DND-41 (cell line): ENCODE measurements at regions not wholly inside any gene's neighbourhood (a gene's known extent, or its start where the extent isn't known, plus 50 kb on each side); places are given as distances from the start of the nearest gene placed in this dataset.
A peak's percentile ranks its signal among the peaks of the same experiment; 100 is the strongest.

Experiments used
- ATAC-seq: fragments of 200-7000 bp; cut with Tn5 transposase; 3 replicates; pipeline ENCODE4 v1.9.1; 2021; ENCODE audit warnings: low read depth; ENCODE audit not compliant: insufficient read depth
- DNase-seq: peaks from one replicate; pipeline ENCODE4 v3.0.0-alpha.2; 2020
- H2AFZ ChIP-seq: 2 replicates; pipeline ENCODE4 v1.6.0; 2012; ENCODE audit warnings: low read depth, low read length
- H3K27ac ChIP-seq: 2 replicates; pipeline ENCODE4 v1.5.1; 2012; ENCODE audit warnings: low read length, inconsistent platforms
- H3K27me3 ChIP-seq: fragments of 200-600 bp; sonication (generic); 2 replicates; pipeline ENCODE4 v1.6.0; 2012; ENCODE audit warnings: low read length, mild to moderate bottlenecking, inconsistent platforms; ENCODE audit not compliant: insufficient read depth, poor library complexity
- H3K36me3 ChIP-seq: 2 replicates; pipeline ENCODE4 v1.5.1; 2012; ENCODE audit warnings: low read length, inconsistent platforms; ENCODE audit not compliant: insufficient read depth
- H3K4me1 ChIP-seq: 2 replicates; pipeline ENCODE4 v1.5.1; 2012; ENCODE audit warnings: mild to moderate bottlenecking, low read length; ENCODE audit not compliant: insufficient read depth
- H3K4me2 ChIP-seq: 2 replicates; pipeline ENCODE4 v1.6.0; 2012; ENCODE audit warnings: mild to moderate bottlenecking, moderate library complexity, low read length, inconsistent platforms; ENCODE audit not compliant: insufficient read depth
- H3K4me3 ChIP-seq, 2 experiments: fragments of 200-600 bp in 1 of 2; shearing (Covaris generic) in 1 of 2; 2 replicates each; pipeline ENCODE4 v1.5.1; 2012 to 2016; ENCODE audit warnings: inconsistent platforms in 2 of 2, low read length in 2 of 2, mild to moderate bottlenecking in 2 of 2, low read depth in 1 of 2, moderate library complexity in 1 of 2
- H3K79me2 ChIP-seq: 2 replicates; pipeline ENCODE4 v1.6.0; 2012; ENCODE audit warnings: low read length, inconsistent platforms; ENCODE audit not compliant: insufficient read depth
- H3K9ac ChIP-seq: 2 replicates; pipeline ENCODE4 v1.6.0; 2012; ENCODE audit warnings: low read depth, mild to moderate bottlenecking, inconsistent platforms, low read length, moderate library complexity
- H3K9me3 ChIP-seq: 2 replicates; pipeline ENCODE4 v1.5.1; 2012; ENCODE audit warnings: low read length, moderate library complexity, mild to moderate bottlenecking, inconsistent platforms; ENCODE audit not compliant: insufficient read depth, severe bottlenecking
- H4K20me1 ChIP-seq: 2 replicates; pipeline ENCODE4 v1.6.0; 2012; ENCODE audit warnings: low read length; ENCODE audit not compliant: insufficient read depth
- EZH2 ChIP-seq: IDR thresholded peaks from 3 replicates; pipeline ENCODE4 v1.6.1; 2012; ENCODE audit warnings: borderline replicate concordance, low read depth, mild to moderate bottlenecking, moderate library complexity, low read length, inconsistent platforms; ENCODE audit not compliant: severe bottlenecking
- TF ChIP-seq, protein P1 (sequence below): IDR thresholded peaks from 2 replicates; pipeline ENCODE4 v1.5.1; 2012; ENCODE audit warnings: borderline replicate concordance, low read length, moderate library complexity, mild to moderate bottlenecking; ENCODE audit not compliant: poor library complexity, severe bottlenecking; ENCODE audit errors: extremely low read depth

DNA sequence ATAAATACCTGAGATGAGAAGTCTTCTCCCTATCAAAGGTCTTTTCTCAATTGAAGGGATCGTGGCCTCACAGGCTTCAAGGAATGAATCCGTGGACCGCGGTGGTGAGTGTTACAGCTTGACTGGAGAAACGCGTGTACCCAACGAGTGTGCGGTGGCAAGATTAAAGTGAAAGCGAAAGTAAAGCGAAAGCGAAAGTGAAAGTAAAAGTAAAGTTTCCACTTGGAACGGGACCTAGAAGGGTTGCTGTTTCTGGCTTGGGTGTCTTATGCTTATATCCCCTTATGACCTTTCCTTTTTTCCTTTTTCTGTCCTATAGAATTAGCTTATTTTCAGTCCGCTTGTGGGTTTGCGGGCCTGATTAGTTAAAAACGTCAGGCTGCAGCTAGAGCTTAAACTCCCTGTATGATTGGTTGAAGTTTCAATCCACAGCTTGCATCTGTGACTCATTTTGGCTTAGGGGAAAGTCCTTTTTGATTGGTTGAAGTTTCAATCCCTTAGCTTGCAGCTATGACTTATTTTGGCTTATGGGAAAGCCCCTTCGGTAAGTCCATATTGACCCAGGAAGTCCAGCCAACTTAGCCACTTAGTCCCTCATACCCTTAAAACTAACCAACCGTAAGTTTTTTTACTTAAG, 924.3 kb upstream of the CDH10 start:
- H3K79me2 ChIP-seq, result no peaks in the 10 kb centered on the region
- no peaks in the 10 kb centered on the region for H4K20me1 ChIP-seq
- DNase-seq (peak; percentile 53), ATAC-seq (peak; percentile 90)
- no peaks in the 10 kb centered on the region for H3K27me3 ChIP-seq
- 0 out of 2 replicates have a peak overlapping the region, but pooled peaks have one; percentile 1 for H3K27ac ChIP-seq
- peak overlapping the region; percentile 53 for H2AFZ ChIP-seq
- TF ChIP-seq EZH2, result no peak
- TF ChIP-seq, protein P1, sequence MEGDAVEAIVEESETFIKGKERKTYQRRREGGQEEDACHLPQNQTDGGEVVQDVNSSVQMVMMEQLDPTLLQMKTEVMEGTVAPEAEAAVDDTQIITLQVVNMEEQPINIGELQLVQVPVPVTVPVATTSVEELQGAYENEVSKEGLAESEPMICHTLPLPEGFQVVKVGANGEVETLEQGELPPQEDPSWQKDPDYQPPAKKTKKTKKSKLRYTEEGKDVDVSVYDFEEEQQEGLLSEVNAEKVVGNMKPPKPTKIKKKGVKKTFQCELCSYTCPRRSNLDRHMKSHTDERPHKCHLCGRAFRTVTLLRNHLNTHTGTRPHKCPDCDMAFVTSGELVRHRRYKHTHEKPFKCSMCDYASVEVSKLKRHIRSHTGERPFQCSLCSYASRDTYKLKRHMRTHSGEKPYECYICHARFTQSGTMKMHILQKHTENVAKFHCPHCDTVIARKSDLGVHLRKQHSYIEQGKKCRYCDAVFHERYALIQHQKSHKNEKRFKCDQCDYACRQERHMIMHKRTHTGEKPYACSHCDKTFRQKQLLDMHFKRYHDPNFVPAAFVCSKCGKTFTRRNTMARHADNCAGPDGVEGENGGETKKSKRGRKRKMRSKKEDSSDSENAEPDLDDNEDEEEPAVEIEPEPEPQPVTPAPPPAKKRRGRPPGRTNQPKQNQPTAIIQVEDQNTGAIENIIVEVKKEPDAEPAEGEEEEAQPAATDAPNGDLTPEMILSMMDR, result no peak
- H3K4me2 ChIP-seq, result peak overlapping the region; percentile 26; the same call in 1 of the 2 replicates
- H3K4me1 ChIP-seq, result peaks cover 7% of the 10 kb centered on the region; the same call in 1 of the 2 replicates
- H3K36me3 ChIP-seq, result no peaks in the 10 kb centered on the region
- no peaks in the 10 kb centered on the region for H3K9me3 ChIP-seq
- H3K4me3 ChIP-seq, result peak overlapping the region in 1 of 2 experiments; percentile 13; a peak in 1 of 4 replicates
- H3K9ac ChIP-seq, result no peak overlapping the region

DNA sequence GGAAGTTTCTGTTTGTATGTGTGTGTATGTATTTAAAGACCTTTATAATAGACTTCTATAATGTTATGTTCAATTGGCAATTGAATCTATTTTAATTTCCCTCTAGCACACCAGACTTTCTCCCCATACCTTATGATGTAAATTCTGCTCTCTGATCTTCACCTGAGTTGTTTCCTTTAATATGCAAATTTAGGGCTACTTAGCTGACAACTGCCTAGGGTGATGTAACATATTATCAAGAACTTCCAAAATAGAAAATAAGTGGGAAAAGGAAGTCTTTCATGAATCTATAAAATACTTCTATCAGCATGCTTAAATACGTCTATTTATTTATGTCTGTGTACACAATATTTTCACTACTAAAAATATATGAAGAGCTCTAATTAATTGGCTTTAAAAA, 923.5 kb upstream of the CDH10 start:
- Histone ChIP-seq H3K27me3 (no peaks in the 10 kb centered on the region), H3K9ac (no peak overlapping the region), H3K79me2 (no peaks in the 10 kb centered on the region), H3K4me3 (no peak overlapping the region), H2AFZ (0 out of 2 replicates have a peak overlapping the region, but pooled peaks have one; percentile 33), H3K9me3 (no peaks in the 10 kb centered on the region), H3K27ac (no peak overlapping the region), H3K36me3 (no peaks in the 10 kb centered on the region), H4K20me1 (no peaks in the 10 kb centered on the region), H3K4me2 (no peak overlapping the region), H3K4me1 (peaks cover 7% of the 10 kb centered on the region; the same call in 1 of the 2 replicates)
- ATAC-seq (no peak), DNase-seq (no peak)
- TF ChIP-seq, protein P1, result no peak
- TF ChIP-seq EZH2, result no peak

- no peak for DNase-seq
- H3K4me3 ChIP-seq, result no peak overlapping the region
- H3K4me2 ChIP-seq, result no peak overlapping the region
- no peaks in the 10 kb centered on the region for H3K27me3 ChIP-seq
- no peak overlapping the region for H3K9ac ChIP-seq
- no peaks in the 10 kb centered on the region for H3K36me3 ChIP-seq
- no peaks in the 10 kb centered on the region for H3K9me3 ChIP-seq
- H3K79me2 ChIP-seq, result no peaks in the 10 kb centered on the region
- no peaks in the 10 kb centered on the region for H4K20me1 ChIP-seq
- H3K27ac ChIP-seq, result no peak overlapping the region
- peaks cover 7% of the 10 kb centered on the region; the same call in 1 of the 2 replicates for H3K4me1 ChIP-seq
- peak overlapping the region; percentile 33; the same call in 1 of the 2 replicates for H2AFZ ChIP-seq
- TF ChIP-seq, protein P1, result no peak
- TF ChIP-seq EZH2, result no peak
- no peak for ATAC-seq
Measured at GRCh38 chr5:25567881-25568280, 923.1 kb upstream of the CDH10 start.
